Hematopoietic multipotent progenitor cell treated with erythropoietin and hydrocortisone succinate and interleukin-3 and kit ligand, for 15 days (in vitro differentiated cells): ENCODE measurements at regions not wholly inside any gene's neighbourhood (a gene's known extent, or its start where the extent isn't known, plus 50 kb on each side); places are given as distances from the start of the nearest gene placed in this dataset.

ENCODE experiments used
- DNase-seq: peaks from one replicate; pipeline ENCODE4 v3.0.0-alpha.2; 2015; ENCODE audit warnings: low spot score

- DNase-seq = no peak
Measured at GRCh38 chr3:69535613-69536012, 149.7 kb upstream of the FRMD4B start.

GRCh38 chr3:69532547-69533224 lies 146.8 kb upstream of the FRMD4B start:
- no peak for DNase-seq

- no peak for DNase-seq
Measured at GRCh38 chr3:69531576-69532546, 146.0 kb upstream of the FRMD4B start.

GRCh38 chr3:69530554-69530953 lies 144.7 kb upstream of the FRMD4B start:
- no peak for DNase-seq

- DNase-seq = no peak
Measured at GRCh38 chr3:69527498-69527897, 141.6 kb upstream of the FRMD4B start.

GRCh38 chr3:69524816-69525215 lies 138.9 kb upstream of the FRMD4B start:
- DNase-seq = no peak

GRCh38 chr3:69521286-69521685 lies 135.4 kb upstream of the FRMD4B start:
- DNase-seq = no peak

GRCh38 chr3:69511361-69511760 lies 125.5 kb upstream of the FRMD4B start:
- DNase-seq = no peak

- DNase-seq = no peak
Measured at GRCh38 chr3:69510481-69511030, 124.7 kb upstream of the FRMD4B start.

GRCh38 chr3:69509288-69509687 lies 123.4 kb upstream of the FRMD4B start:
- no peak for DNase-seq

GRCh38 chr3:69505770-69506407 lies 120.0 kb upstream of the FRMD4B start:
- no peak for DNase-seq

- no peak for DNase-seq
Measured at GRCh38 chr3:69504232-69504631, 118.3 kb upstream of the FRMD4B start.

- DNase-seq = no peak
Measured at GRCh38 chr3:69500604-69501003, 114.7 kb upstream of the FRMD4B start.

GRCh38 chr3:69499899-69500421 lies 114.1 kb upstream of the FRMD4B start:
- DNase-seq = no peak

- no peak for DNase-seq
Measured at GRCh38 chr3:69499422-69499821, 113.5 kb upstream of the FRMD4B start.

GRCh38 chr3:69496856-69497255 lies 111.0 kb upstream of the FRMD4B start:
- no peak for DNase-seq

- no peak for DNase-seq
Measured at GRCh38 chr3:69494185-69494584, 108.3 kb upstream of the FRMD4B start.

- no peak for DNase-seq
Measured at GRCh38 chr3:69493157-69493556, 107.3 kb upstream of the FRMD4B start.

GRCh38 chr3:69491975-69492374 lies 106.1 kb upstream of the FRMD4B start:
- no peak for DNase-seq

- DNase-seq = no peak
Measured at GRCh38 chr3:69490971-69491370, 105.1 kb upstream of the FRMD4B start.

GRCh38 chr3:69490235-69490634 lies 104.3 kb upstream of the FRMD4B start:
- DNase-seq = no peak

GRCh38 chr3:69488026-69488425 lies 102.1 kb upstream of the FRMD4B start:
- DNase-seq = no peak
